HCT116 (cell line): ENCODE measurements at regions not wholly inside any gene's neighbourhood (a gene's known extent, or its start where the extent isn't known, plus 50 kb on each side); places are given as distances from the start of the nearest gene placed in this dataset.
A peak's percentile ranks its signal among the peaks of the same experiment; 100 is the strongest.

Source experiments
- ATAC-seq: fragments of 200-7000 bp; cut with Tn5 transposase; 2 replicates; pipeline ENCODE4 v1.9.1; 2020; ENCODE audit warnings: mild to moderate bottlenecking, moderate library complexity
- BruUV-seq: library from RNA; stranded (reverse); fragments of 400-500 nt; replicated peaks from 2 replicates; lab custom pipeline; 2021; lab: Mats Ljungman, UMichigan
- CTCF ChIA-PET: fragments of 300-600 bp; sonication (Branson Sonifier 250); formaldehyde crosslinking; loops from one replicate; lab custom pipeline; 2021; ENCODE audit warnings: antibody characterized with exemption; lab: Charles Lee
- POLR2A ChIA-PET: fragments of 300-600, 350-600 bp; sonication (Branson Sonifier 250); formaldehyde crosslinking; loops from one replicate; lab custom pipeline; 2021; ENCODE audit warnings: antibody characterized with exemption; lab: Charles Lee
- RAD21 ChIA-PET, 2 experiments: fragments of 300-600 bp; sonication (Branson Sonifier 250); formaldehyde crosslinking; loops; one replicate each; lab custom pipeline; 2023; ENCODE audit warnings: low total read pairs in 2 of 2; ENCODE audit not compliant: uncharacterized antibody in 2 of 2, unreplicated experiment in 2 of 2, low non-redundant PET in 1 of 2; lab: Charles Lee
- DNase-seq: peaks from one replicate; pipeline ENCODE4 v3.0.0-alpha.2; 2010; ENCODE audit warnings: low read depth, low spot score
- H2AFZ ChIP-seq: fragments of 200-600 bp; shearing (Covaris generic), sonication (generic); 2 replicates; pipeline ENCODE4 v1.6.1; 2017; ENCODE audit warnings: low read depth, mixed run types, mixed read lengths, antibody characterized with exemption, low read length; ENCODE audit not compliant: poor library complexity, severe bottlenecking
- H3K27ac ChIP-seq: 2 replicates; pipeline ENCODE4 v1.5.1; 2012; ENCODE audit warnings: low read depth, low read length
- H3K27me3 ChIP-seq: fragments of 200-600 bp; sonication (generic); 2 replicates; pipeline ENCODE4 v1.6.1; 2016; ENCODE audit warnings: mixed run types, low read length, mixed read lengths; ENCODE audit not compliant: insufficient read depth
- H3K36me3 ChIP-seq, 2 experiments: fragments of 200-500 bp in 1 of 2; fragments of 200-600 bp in 1 of 2; sonication (Bioruptor generic) in 1 of 2; sonication (generic) in 1 of 2; 2 replicates each; pipeline versions ENCODE4 v1.5.1 to v1.6.1; 2014 to 2016; ENCODE audit warnings: low read length in 2 of 2, inconsistent platforms in 1 of 2, mixed read lengths in 1 of 2, mixed run types in 1 of 2; ENCODE audit not compliant: insufficient read depth in 2 of 2, control insufficient read depth in 1 of 2
- H3K4me1 ChIP-seq, 2 experiments: fragments of 200-600 bp in 1 of 2; sonication (generic) in 1 of 2; 2 replicates each; pipeline versions ENCODE4 v1.5.1 to v1.6.1; 2012 to 2017; ENCODE audit warnings: low read length in 2 of 2, inconsistent platforms in 1 of 2, mild to moderate bottlenecking in 1 of 2, mixed read lengths in 1 of 2, mixed run types in 1 of 2, moderate library complexity in 1 of 2; ENCODE audit not compliant: insufficient read depth in 2 of 2, control insufficient read depth in 1 of 2
- H3K4me2 ChIP-seq: fragments of 200-600 bp; sonication (generic); 2 replicates; pipeline ENCODE4 v1.6.1; 2017; ENCODE audit warnings: mixed run types, low read length, mixed read lengths
- H3K4me3 ChIP-seq, 2 experiments: fragments of 200-600 bp in 1 of 2; sonication (generic) in 1 of 2; replicated peaks in 1 of 2; 2 replicates each; pipeline ENCODE4 v1.5.1; 2011 to 2016; ENCODE audit warnings: low read length in 2 of 2, control low read depth in 1 of 2, low read depth in 1 of 2, mild to moderate bottlenecking in 1 of 2, mixed read lengths in 1 of 2, mixed run types in 1 of 2
- H3K79me2 ChIP-seq: fragments of 200-600 bp; sonication (generic); 2 replicates; pipeline ENCODE4 v1.6.1; 2017; ENCODE audit warnings: mild to moderate bottlenecking, mixed run types, low read length, moderate library complexity, mixed read lengths; ENCODE audit not compliant: insufficient read depth
- H3K9ac ChIP-seq: fragments of 200-600 bp; sonication (generic); 2 replicates; pipeline ENCODE4 v1.6.1; 2016; ENCODE audit warnings: low read length, mixed read lengths
- H3K9me2 ChIP-seq: fragments of 200-600 bp; sonication (generic), shearing (Covaris generic); 2 replicates; pipeline ENCODE4 v1.6.1; 2017; ENCODE audit warnings: mixed run types, mild to moderate bottlenecking, moderate library complexity; ENCODE audit not compliant: insufficient read depth
- H3K9me3 ChIP-seq, 2 experiments: fragments of 200-500 bp in 1 of 2; fragments of 200-600 bp in 1 of 2; sonication (Bioruptor generic) in 1 of 2; sonication (generic) in 1 of 2; 2 replicates each; pipeline ENCODE4 v1.6.1; 2014 to 2017; ENCODE audit warnings: low read length in 2 of 2, mixed read lengths in 2 of 2, inconsistent platforms in 1 of 2, low read depth in 1 of 2, mild to moderate bottlenecking in 1 of 2, mixed run types in 1 of 2, moderate library complexity in 1 of 2; ENCODE audit not compliant: control insufficient read depth in 1 of 2, insufficient read depth in 1 of 2
- H4K20me1 ChIP-seq: fragments of 200-600 bp; sonication (generic), shearing (Covaris generic); 2 replicates; pipeline ENCODE4 v1.6.1; 2017; ENCODE audit warnings: mixed run types, mild to moderate bottlenecking, moderate library complexity; ENCODE audit not compliant: insufficient read depth
- CBX3 ChIP-seq: IDR thresholded peaks from 2 replicates; pipeline ENCODE4 v1.6.1; 2012; ENCODE audit warnings: low read depth
- CEBPB ChIP-seq: IDR thresholded peaks from 2 replicates; pipeline ENCODE4 v1.6.1; 2012; ENCODE audit warnings: low read depth
- EZH2 ChIP-seq: fragments of 200-600 bp; sonication (generic); IDR thresholded peaks from 2 replicates; pipeline ENCODE4 v1.6.1; 2017; ENCODE audit warnings: antibody characterized with exemption, mixed run types
- SIN3A ChIP-seq: IDR thresholded peaks from 2 replicates; pipeline ENCODE4 v1.6.1; 2012; ENCODE audit warnings: low read depth
- SRF ChIP-seq: IDR thresholded peaks from 2 replicates; pipeline ENCODE4 v1.6.1; 2012; ENCODE audit warnings: low read depth
- ZFX ChIP-seq: fragments of 450-650 bp; IDR thresholded peaks from 2 replicates; pipeline ENCODE4 v1.6.1; 2017
- intact Hi-C: fragments of 100-400 bp; cut with micrococcal nuclease; formaldehyde crosslinking; loops from 2 replicates; pipeline ENCODE4 v1.10.0; 2022
- TF ChIP-seq, protein P1 (sequence below): IDR thresholded peaks from 2 replicates; pipeline ENCODE4 v1.6.1; 2011; ENCODE audit warnings: mild to moderate bottlenecking, low read length, moderate library complexity; ENCODE audit not compliant: insufficient replicate concordance; ENCODE audit errors: extremely low read depth

DNA sequence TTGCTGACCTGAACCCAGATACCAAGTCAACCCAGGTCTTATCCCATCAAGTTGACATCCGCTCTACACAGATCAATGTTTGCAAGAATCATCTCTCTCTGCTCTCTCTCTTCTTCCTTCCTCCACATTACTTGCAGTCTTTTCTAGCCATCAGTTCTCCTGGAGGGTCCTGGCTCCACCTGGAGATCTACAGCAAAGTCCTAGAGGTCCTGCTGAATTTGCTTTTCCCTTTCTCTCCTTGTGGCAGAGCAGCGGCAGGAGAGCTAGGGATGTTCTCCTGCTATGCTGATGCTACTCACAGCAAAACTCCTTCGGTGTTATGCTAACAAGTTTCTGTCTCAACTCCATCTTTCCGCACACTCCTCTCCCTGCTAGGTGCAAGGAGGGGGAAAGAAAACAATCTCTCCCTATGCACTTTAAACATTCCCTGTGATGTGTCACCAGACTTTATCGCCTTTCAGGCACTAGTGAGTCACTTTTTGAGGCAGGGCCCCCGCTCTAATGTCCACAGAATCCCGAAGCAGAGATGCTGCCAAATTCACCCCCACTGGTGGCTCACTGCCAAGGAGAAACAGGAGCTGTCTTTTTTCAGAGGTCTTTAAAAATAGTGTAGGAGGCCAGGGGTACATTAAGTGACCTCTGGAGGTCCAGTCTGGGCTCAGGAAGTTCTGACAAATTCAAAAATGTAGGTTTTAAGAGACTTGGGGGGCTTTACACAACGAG lies 62.6 kb downstream of the FAM50B start (continued):
- TF ChIP-seq EZH2 (no peak), ZFX (no peak), SRF (no peak), CEBPB (no peak)

- DNase-seq (no peak), ATAC-seq (peak; percentile 39)
- Histone ChIP-seq H3K79me2 (no peaks in the 10 kb centered on the region), H3K9me2 (no peaks in the 10 kb centered on the region), H3K4me1 (peaks cover 32 to 40% of the 10 kb centered on the region in 2 experiments), H3K27me3 (no peaks in the 10 kb centered on the region; the same call in 1 of the 2 replicates), H3K9me3 (peaks cover 0 to 3% of the 10 kb centered on the region in 2 experiments; a peak in 1 of 4 replicates), H3K27ac (no peak overlapping the region; the same call in 1 of the 2 replicates), H3K36me3 (no peaks in the 10 kb centered on the region), H3K4me2 (peak overlapping the region; percentile 62), H3K9ac (no peak overlapping the region), H2AFZ (peak overlapping the region; percentile 8), H4K20me1 (no peaks in the 10 kb centered on the region), H3K4me3 (peak overlapping the region in 1 of 2 experiments; percentile 13; a peak in 1 of 4 replicates)
- RAD21 ChIA-PET, result no interaction called here
- TF ChIP-seq, protein P1, sequence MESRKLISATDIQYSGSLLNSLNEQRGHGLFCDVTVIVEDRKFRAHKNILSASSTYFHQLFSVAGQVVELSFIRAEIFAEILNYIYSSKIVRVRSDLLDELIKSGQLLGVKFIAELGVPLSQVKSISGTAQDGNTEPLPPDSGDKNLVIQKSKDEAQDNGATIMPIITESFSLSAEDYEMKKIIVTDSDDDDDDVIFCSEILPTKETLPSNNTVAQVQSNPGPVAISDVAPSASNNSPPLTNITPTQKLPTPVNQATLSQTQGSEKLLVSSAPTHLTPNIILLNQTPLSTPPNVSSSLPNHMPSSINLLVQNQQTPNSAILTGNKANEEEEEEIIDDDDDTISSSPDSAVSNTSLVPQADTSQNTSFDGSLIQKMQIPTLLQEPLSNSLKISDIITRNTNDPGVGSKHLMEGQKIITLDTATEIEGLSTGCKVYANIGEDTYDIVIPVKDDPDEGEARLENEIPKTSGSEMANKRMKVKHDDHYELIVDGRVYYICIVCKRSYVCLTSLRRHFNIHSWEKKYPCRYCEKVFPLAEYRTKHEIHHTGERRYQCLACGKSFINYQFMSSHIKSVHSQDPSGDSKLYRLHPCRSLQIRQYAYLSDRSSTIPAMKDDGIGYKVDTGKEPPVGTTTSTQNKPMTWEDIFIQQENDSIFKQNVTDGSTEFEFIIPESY, result no peak
- TF ChIP-seq SIN3A, result no peak
- TF ChIP-seq SRF, result no peak
- TF ChIP-seq CBX3, result no peak
- CTCF ChIA-PET, result interaction anchor here (1.0 to 2.1 kb wide), 2 partner anchors 21 to 25 kb away, joined by 3 to 13 read pairs; no protein-coding TSS in a partner anchor
- intact Hi-C loops, result no loop called here
- no TSS peak for BruUV-seq
- POLR2A ChIA-PET, result interaction anchor here (1.2 to 1.4 kb wide), 4 partner anchors 8 to 109 kb away, joined by 3 to 5 read pairs (median 4); a partner anchor contains a TSS
Observed at GRCh38 chr6:3912361-3913076, 63.3 kb downstream of the FAM50B start.
